NCI-H1105 (cell line): ENCODE measurements at regions not wholly inside any gene's neighbourhood (a gene's known extent, or its start where the extent isn't known, plus 50 kb on each side); places are given as distances from the start of the nearest gene placed in this dataset.
"Not testable (repeated sequence)": the region's sequence is repeated elsewhere in the genome, so short reads cannot be mapped to it uniquely, and the experiment has no call there.

Experiments
- DNase-seq: peaks from one replicate; lab custom pipeline; 2025; lab: John Stamatoyannopoulos, UW

- DNase-seq: no peak
Measured at GRCh38 chr3:106457281-106458180, 588.7 kb upstream of the CBLB start.

- no peak for DNase-seq
Measured at GRCh38 chr3:106458952-106459351, 590.1 kb upstream of the CBLB start.

GRCh38 chr3:106466881-106467280, 598.1 kb upstream of the CBLB start:
- no peak for DNase-seq

- DNase-seq: no peak
Measured at GRCh38 chr3:106473576-106474475, 605.0 kb upstream of the CBLB start.

- DNase-seq: no peak
Measured at GRCh38 chr3:106482451-106482850, 613.6 kb upstream of the CBLB start.

- no peak for DNase-seq
Measured at GRCh38 chr3:106485217-106485616, 616.4 kb upstream of the CBLB start.

GRCh38 chr3:106485802-106486201, 617.0 kb upstream of the CBLB start:
- peak; percentile 79 for DNase-seq

GRCh38 chr3:106486945-106487639, 618.3 kb upstream of the CBLB start:
- not testable (repeated sequence) for DNase-seq

GRCh38 chr3:106488331-106488730, 619.5 kb upstream of the CBLB start:
- no peak for DNase-seq

- DNase-seq: no peak
Measured at GRCh38 chr3:106491796-106492195, 623.0 kb upstream of the CBLB start.

- DNase-seq: no peak
Measured at GRCh38 chr3:106508331-106508893, 639.6 kb upstream of the CBLB start.

GRCh38 chr3:106510206-106510605, 641.4 kb upstream of the CBLB start:
- no peak for DNase-seq

GRCh38 chr3:106512846-106513245, 644.0 kb upstream of the CBLB start:
- no peak for DNase-seq

GRCh38 chr3:106514431-106514830, 645.6 kb upstream of the CBLB start:
- DNase-seq: no peak

- DNase-seq: no peak
Measured at GRCh38 chr3:106518516-106518915, 649.7 kb upstream of the CBLB start.

GRCh38 chr3:106522397-106522796, 653.6 kb upstream of the CBLB start:
- no peak for DNase-seq

GRCh38 chr3:106528932-106529331, 660.1 kb upstream of the CBLB start:
- DNase-seq: no peak

GRCh38 chr3:106529738-106530137, 660.9 kb upstream of the CBLB start:
- no peak for DNase-seq

- DNase-seq: no peak
Measured at GRCh38 chr3:106530367-106530766, 661.6 kb upstream of the CBLB start.

GRCh38 chr3:106531771-106532329, 663.0 kb upstream of the CBLB start:
- DNase-seq: not testable (repeated sequence)

GRCh38 chr3:106533093-106533787, 664.4 kb upstream of the CBLB start:
- DNase-seq: no peak
